Left hindlimb (tissue), 1 donor: ENCODE measurements at regions not wholly inside any gene's neighbourhood (a gene's known extent, or its start where the extent isn't known, plus 50 kb on each side); places are given as distances from the start of the nearest gene placed in this dataset.
"Not testable (repeated sequence)": the region's sequence is repeated elsewhere in the genome, so short reads cannot be mapped to it uniquely, and the experiment has no call there.

Source experiments
- DNase-seq: peaks from one replicate; pipeline ENCODE4 v3.0.0-alpha.2; 2018

DNA sequence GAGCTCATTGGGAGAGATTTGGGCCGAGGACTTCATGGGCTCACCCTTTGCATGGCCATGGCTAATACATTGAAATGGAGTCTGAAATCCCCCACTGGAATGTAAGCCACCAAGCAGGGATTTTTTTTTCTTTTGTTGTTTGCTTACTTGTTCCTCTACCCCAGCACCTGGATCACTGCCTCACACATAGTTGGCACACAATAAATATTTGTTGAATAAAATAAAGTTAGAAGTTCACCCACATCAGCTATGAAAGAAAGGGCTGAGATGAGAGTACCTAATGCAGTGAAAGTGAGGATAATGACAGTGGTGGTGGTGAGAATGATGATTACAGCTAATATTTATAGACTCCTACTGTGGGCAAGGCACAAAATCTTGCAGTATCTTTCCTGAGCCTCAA, 98.1 kb upstream of the ANXA1 start:
- no peak for DNase-seq

DNA sequence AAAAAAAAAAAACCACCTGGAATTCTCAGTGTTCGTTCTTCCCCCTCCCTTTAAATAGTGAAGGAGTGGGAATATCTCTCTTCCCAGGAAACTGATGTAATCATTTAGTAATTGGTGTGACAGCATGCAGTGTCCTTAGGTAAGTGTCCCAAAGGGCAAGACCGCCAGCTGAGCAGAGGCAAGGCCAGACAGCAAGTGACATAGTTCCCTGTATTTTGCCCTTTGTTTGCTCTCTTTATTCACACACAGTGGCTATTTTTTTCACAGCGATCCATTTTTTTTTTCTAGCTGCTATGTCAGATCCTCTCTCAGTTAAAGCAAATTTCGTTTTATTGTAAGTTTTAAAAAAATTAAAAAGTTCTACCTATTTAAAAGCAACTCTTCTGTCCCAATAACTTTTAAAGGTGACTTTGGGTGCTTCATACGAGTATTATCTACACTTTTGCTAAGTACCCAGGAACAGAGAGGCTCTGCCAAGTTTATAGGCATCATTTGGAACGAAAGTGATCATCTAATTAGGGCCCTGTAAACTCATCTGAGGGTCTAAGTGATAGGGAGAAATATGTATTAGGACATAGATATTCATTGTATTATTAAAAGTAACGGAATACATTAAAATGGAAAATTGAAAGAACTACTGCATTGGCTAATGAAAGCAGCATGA, 98.2 kb upstream of the ALDH1A1 start:
- no peak for DNase-seq

DNA sequence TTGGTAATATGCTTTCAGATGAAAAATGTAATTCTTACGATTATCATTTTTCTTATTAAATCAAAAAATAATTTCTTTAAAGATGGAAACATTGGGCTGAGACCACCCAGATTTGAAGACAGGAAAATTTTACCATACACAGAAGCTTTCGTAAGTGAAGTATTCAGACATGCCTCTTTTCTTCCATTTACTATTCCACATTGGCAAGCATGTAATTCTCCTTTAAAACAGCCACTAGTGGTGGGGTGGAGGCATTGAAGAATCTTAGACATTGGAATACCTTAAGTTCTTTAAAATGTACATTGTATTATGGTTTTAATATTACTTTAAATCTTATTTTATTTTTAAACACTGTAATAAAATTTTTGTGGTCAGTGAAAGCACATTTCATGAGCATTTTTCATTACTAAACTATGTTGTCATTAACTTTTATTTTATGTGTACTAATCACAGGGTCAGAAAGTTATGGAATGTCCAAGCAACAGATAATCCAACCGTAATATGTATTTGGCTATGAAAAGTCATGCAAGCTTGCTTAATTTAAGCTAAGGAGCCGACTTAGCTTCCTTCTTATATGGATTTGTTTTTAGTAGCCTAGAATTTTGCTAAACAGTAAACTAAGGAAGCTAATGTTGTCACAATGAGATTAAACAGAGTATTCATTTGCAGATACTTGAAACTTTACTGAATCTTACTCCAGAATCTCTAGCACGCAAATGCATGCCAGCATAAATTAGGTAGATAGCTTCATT, 97.4 kb upstream of the ALDH1A1 start:
- DNase-seq, result no peak

DNA sequence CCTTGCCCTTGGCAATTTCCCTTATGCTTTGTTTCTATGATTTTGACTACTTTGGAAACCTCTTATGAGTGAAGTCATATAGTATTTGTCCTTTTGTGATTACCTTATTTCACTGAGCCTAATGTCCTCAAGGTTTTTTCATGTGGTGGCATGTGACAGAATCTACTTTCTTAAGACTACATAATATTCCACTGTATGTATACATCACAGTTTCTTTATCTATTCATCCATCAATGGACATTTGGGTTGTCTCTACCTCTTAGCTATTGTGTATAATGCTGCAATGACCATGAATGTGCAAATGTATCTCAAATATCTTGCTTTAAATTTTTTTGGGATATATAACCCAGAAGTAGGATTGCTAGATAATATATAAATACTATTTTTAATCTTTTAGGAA, 96.4 kb upstream of the ALDH1A1 start:
- no peak for DNase-seq

DNA sequence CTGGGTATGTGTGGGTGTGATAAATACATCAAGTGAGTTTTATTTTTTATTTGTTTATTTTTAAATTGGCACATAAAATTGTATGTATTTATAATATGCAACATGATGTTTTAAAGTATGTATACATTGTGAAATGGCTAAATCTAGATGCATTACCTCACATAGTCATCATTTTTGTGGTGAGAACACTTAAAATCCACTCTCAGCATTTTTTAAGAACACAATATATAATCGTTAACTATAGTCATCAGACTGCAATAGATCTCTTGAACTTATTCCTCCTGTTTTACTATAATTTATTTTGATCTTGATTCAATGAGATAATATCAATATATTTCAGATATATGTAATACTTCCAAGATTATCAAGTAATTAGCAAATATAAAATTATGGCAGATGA, 93.9 kb upstream of the ALDH1A1 start:
- DNase-seq, result no peak

GRCh38 chr9:73044776-73045175, 91.9 kb upstream of the ALDH1A1 start:
- DNase-seq, result not testable (repeated sequence)

GRCh38 chr9:73042155-73042554, 89.3 kb upstream of the ALDH1A1 start:
- no peak for DNase-seq

DNA sequence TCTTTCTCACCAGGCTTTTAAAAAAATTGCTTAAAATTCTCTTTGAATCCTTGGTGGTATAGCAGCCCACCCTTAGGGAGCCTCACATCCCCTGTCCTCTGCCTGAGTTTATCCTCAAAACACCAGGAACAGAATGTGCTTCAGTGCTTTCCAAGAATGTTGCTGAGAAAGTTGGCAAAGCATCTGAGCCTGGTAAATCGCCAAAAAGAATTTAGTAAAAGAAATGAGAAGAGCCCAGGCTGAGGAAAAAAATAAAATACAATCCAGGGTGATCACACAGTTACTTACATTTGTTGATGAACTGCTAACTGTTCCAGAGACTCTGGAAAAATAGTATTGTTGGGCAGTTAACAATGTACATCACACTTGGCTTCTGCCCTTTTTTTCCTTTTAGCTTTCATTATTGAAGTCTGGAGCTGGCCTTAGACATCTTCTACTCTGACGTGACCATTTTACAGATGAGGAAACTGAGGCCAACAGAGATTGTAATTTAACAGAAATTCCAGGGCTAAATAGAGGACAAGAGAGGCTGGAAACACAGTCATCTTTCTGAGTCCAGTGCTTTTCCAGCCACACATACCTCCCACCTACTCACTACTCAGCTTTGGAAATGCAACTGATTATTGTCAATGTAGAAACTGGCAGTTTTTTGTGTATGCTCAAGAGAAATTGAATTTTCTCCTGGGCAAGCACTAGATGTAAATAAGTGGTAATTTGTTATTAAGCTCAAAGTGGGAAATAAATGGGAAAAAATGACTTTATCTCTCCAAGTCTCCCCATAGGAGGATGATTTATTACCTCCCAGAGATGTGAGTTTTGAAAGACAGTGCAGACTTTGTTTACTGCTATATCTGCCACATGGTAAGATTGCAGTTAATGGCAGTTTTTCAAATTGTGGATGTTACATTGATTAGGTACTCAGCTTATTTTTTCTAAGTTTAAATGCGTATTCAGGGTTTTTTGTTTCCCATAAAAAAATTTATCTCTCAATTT, 86.7 kb upstream of the ALDH1A1 start:
- peak; percentile 64 for DNase-seq

GRCh38 chr9:73038613-73039012, 85.8 kb upstream of the ALDH1A1 start:
- peak; percentile 58 for DNase-seq

- DNase-seq, result no peak
These were observed 85.2 kb upstream of the ALDH1A1 start for GRCh38 chr9:73038089-73038509.

- DNase-seq, result no peak
These were observed 84.8 kb upstream of the ALDH1A1 start for GRCh38 chr9:73037613-73038012.

- no peak for DNase-seq
These were observed 82.1 kb upstream of the ALDH1A1 start for GRCh38 chr9:73034962-73035361.

GRCh38 chr9:73031350-73031749, 78.5 kb upstream of the ALDH1A1 start:
- DNase-seq, result no peak

GRCh38 chr9:73030370-73031030, 77.6 kb upstream of the ALDH1A1 start:
- DNase-seq, result no peak

GRCh38 chr9:73029346-73029745, 76.5 kb upstream of the ALDH1A1 start:
- DNase-seq, result no peak

DNA sequence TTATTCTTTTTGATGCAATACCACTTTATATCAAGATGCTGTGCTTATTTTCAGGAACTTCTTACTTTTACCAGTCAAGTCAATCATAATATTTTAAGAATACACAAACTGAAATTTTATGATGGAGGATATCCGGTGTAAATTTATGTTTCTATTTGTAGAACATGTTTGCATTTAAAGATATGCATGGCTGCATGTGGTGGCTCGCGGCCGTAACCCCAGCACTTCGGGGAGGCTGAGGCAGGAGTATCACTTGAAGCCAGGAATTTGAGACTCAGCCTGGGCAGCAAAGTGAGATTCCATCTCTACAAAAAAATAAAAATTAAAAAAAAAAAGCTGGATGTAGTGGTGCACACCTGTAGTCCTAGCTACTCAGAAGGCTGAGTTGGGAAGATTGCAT, 73.5 kb upstream of the ALDH1A1 start:
- DNase-seq, result no peak

DNA sequence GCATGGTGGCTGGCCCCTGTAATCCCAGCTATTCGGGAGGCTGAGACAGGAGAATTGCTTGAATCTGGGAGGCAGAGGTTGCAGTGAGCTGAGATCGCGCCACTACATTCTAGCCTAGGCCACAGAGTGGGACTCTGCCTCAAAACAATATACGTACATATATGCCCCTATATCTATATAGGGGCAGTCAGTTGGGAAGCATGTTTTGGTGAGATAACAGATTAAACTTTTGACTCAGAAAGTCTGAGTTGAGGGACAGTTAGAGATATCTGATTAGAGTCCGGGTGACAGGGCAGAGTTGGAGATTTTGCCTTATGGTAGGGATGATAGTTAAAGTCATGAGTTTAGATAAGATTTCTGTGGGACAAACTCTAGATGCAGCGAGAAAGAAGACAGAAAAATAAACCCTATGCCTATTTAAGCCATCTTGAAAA, 71.8 kb upstream of the ALDH1A1 start:
- DNase-seq, result no peak

DNA sequence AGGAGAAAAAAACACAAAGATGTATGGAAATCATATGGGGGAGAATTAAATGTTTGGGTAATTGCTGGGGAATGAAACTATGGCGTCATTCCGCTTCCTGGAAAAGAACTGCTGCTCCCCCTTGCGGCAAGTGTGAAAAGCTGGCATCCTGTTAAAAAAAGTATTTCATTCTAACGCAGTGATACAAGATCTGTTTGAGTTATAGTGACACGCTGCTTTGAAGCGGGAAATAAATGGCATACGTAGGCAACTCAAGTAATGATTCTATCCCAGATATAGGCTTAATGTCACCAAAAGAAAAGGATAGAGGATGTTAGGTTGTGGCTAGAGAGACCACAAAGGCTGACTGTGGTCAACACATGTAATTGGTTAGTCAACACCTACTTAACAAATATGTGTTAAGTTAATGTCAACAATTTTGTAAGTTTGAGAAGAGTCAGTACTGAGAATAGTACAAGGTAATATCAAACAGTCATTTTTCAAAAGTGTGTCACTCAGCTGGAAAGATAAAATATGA, 70.2 kb upstream of the ALDH1A1 start:
- DNase-seq, result peak; percentile 43

GRCh38 chr9:73022353-73022752, 69.5 kb upstream of the ALDH1A1 start:
- DNase-seq, result no peak

- DNase-seq, result no peak
These were observed 68.0 kb upstream of the ALDH1A1 start for GRCh38 chr9:73020877-73021276.

- no peak for DNase-seq
These were observed 61.2 kb upstream of the ALDH1A1 start for GRCh38 chr9:73014011-73014410.

DNA sequence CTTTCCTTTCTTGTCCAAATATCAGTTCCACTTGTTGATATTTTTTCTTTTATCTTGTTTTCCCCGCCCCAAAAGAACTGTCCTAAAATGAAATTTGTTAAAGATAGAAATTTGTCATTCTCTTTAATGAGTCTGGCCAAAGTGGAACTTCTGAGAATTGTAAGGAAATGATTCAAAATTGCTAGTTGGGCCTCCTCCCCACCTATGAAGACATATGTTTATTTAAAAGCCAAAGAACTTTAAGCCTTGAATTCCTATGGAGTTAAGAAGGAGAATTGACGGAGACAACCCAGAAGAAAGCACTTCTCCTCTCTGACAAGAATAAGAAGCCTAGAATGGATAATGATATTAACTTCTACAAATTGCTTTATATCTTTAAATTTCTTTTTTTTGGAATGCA, 59.1 kb upstream of the ALDH1A1 start:
- DNase-seq, result no peak
